CD4-positive, alpha-beta T cell treated with Interleukin-4 for 1 hour (primary cell): ENCODE measurements at regions not wholly inside any gene's neighbourhood (a gene's known extent, or its start where the extent isn't known, plus 50 kb on each side); places are given as distances from the start of the nearest gene placed in this dataset.
"Not testable (repeated sequence)": the region's sequence is repeated elsewhere in the genome, so short reads cannot be mapped to it uniquely, and the experiment has no call there.

Experiments used
- DNase-seq, 2 donors: peaks; one replicate each; pipeline ENCODE4 v3.0.0-alpha.2; 2020 to 2022

- DNase-seq = no peak
Observed at GRCh38 chr10:44267007-44267406, 117.9 kb downstream of the CXCL12 start.

GRCh38 chr10:44264244-44264643, 120.7 kb downstream of the CXCL12 start:
- no peak for DNase-seq

- no peak for DNase-seq
Observed at GRCh38 chr10:44263771-44264170, 121.1 kb downstream of the CXCL12 start.

GRCh38 chr10:44262551-44263251, 122.2 kb downstream of the CXCL12 start:
- no peak for DNase-seq

GRCh38 chr10:44261710-44262455, 123.0 kb downstream of the CXCL12 start:
- DNase-seq = no peak

GRCh38 chr10:44261296-44261695, 123.6 kb downstream of the CXCL12 start:
- DNase-seq = no peak

DNA sequence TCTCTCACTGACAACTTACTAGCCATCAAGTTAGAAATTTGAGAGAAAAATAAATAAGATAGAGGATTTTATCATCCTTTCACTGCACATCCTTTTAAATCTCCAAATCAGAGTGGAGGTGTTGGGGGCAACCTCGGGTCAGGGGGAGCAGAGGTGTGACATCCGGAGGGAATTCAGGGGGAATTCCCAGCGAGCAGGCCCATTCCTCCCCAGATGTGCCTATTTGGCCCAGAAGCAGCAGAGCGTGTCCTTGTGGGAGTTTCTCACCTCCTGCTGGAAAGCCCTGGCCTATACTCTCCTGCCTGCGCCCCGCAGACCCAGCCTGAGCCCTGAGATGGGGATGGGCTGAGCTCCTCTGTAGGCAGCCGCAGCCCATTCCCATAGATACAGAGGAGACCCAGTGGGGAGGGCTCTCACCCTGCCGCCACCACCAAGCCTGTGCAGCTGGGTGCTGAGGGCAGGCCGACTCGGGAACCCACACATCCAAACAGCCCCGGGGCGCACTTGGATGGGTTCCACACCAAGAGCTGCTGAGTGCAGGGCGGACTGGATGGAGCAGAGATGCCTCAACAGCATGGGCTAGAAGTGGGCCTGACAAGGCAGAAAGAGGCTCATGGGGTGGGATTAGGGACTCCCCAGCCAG, 124.5 kb downstream of the CXCL12 start:
- DNase-seq = no peak

- no peak for DNase-seq
Observed at GRCh38 chr10:44259090-44259874, 125.6 kb downstream of the CXCL12 start.

- DNase-seq = no peak
Observed at GRCh38 chr10:44258460-44259089, 126.3 kb downstream of the CXCL12 start.

- DNase-seq = no peak
Observed at GRCh38 chr10:44258019-44258418, 126.9 kb downstream of the CXCL12 start.

GRCh38 chr10:44253769-44254462, 131.0 kb downstream of the CXCL12 start:
- DNase-seq = no peak

DNA sequence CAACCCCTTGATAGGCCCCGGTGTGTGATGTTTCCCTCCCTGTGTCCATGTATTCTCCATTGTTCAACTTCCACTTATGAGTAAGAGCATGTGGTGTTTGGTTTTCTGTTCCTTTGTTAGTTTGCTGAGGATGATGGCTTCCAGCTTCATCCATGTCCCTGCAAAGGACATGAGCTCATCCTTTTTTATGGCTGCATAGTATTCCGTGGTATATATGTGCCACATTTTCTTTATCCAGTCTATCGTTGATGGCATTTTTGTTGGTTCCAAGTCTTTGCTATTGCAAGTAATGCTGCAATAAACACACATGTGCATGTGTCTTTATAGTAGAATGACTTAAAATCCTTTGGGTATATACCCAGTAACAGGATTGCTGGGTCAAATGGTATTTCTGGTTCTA, 132.3 kb downstream of the CXCL12 start:
- DNase-seq = not testable (repeated sequence)

GRCh38 chr10:44249933-44250332, 135.0 kb downstream of the CXCL12 start:
- DNase-seq = not testable (repeated sequence)

DNA sequence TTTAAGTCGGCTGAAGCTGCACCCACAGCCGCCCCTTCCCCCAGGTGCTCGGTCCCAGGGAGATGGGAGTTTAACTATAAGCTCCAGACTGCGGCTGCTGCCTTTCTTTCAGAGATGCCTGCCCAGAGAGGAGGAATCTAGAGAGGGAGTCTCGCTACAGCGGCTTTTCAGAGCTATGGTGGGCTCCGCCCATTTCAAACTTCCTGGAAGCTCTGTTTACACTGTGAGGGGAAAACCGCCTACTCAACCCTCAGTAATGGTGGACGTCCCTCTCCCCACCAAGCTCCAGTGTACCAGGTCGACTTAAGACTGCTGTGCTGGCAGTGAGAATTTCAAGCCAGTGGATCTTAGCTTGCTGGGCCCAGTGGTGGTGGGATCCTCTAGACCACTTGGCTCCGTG, 135.4 kb downstream of the CXCL12 start:
- no peak for DNase-seq

DNA sequence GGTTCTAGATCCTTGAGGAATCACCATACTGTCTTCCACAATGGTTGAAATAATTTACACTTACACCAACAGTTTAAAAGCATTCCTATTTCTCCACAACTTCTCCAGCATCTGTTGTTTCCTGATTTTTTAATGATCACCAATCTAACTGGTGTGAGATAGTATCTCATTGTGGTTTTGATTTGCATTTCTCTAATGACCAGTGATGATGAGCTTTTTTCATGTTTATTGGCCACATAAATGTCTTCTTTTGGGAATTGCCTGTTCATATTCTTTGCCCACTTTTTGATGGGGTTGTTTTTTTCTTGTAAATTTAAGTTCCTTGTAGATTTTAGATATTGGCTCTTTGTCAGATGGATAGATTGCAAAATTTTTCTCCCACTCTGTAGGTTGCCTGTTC, 138.2 kb downstream of the CXCL12 start:
- not testable (repeated sequence) for DNase-seq

- DNase-seq = not testable (repeated sequence)
Observed at GRCh38 chr10:44246287-44246686, 138.6 kb downstream of the CXCL12 start.

- no peak for DNase-seq
Observed at GRCh38 chr10:44245601-44245938, 139.3 kb downstream of the CXCL12 start.

DNA sequence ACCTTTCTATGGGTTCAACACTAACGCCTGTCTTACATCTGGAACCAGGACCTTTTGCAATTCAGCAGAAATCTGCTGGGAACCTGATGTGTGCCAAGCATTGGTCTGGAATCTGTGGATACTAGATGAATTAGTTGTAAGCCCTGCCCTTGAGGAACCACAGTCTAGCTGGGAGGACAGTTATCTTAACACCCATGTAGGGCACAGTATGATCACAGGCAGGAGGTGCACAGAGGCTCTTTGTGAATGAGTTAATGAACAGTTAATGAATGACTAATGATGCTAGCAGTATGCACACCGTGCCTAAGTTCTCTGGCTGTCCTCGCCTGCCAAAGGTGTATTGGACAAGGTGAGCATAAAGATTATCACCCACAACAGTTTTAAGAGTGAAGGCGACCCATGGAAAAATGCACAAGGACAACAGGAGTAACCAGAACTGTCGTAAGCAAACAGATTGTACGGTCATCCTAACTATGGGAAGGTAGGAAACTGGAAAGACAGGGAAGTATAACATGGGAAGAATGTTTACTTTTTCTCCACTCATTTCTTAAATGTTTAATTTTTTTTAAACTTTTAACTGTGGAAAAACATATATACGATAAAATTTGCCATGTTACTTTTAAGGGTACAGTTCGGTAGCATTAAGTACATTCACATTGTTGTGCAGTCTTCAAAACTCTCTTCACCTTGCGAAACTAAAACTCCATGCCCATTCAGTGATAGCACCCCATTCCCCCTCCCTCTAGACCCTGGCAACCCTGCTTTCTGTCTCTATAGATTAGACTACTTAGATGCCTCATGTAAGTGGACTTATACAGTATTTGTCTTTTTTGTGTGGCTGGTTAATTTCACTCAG, 139.9 kb downstream of the CXCL12 start:
- DNase-seq = no peak

DNA sequence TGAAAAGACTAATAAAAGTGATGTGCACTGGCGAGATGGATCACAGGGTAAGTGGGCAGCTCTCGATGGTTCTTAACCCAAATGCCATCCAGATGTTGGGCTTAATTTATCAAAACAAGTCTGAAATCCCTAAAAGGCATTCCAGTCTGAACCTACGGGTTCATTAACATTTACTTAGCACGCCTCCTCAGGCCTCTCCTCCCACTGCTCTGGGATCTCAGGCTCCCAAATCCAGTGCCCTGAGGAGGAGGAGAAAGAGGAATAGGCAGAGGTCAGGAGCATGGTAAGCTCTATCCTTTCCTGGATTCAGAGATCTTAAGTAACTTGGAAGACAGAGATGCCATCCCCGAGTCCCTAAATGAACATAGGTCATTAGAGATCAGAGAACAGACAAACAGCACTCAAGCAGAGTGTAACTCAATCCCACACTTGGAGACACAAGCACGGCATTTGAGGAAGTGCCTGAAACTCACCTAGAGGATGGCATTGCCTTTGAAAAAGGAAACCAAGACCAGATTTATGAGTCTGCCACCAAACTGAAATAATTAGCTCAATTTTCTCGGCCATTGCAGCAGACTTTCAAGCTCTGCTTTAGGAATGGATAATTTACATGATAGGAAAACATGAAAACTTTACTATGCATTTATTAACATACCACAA, 140.9 kb downstream of the CXCL12 start:
- DNase-seq = no peak

DNA sequence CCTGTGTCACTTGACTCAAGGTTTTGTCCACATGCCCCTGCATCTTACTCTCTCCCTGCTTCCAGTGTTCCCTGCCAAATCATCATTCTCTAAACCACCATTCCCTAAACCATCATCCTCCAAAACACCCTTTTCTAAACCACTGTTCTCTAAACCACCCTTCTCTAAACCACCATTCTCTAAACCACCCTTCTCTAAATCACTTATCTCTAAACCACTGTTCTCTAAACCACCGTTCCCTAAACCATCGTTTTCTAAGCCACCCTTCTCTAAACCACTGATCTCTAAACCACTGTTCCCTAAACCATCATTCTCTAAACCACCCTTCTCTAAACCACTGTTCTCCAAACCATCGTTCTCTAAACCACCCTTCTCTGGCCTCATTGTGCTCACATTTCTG, 142.1 kb downstream of the CXCL12 start:
- no peak for DNase-seq

DNA sequence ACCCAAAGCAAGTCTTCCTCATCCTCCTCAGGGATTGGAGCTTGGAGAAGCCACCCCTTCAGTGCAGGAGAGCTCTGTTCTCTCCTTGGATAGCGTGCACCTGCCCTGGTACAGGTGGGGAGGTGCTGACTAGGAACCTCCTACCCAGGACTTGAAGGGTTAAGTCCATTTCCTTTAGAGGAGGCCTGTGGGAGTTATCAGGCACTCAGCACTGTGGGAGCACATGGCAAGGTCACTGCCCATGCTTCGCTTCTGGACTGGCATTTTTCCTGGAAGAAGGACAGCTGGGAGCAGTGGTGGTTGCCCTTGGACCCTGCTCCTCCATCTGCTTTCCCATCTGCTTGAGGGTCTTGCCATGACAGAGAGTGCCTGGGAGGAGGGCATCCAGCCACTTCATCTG, 142.8 kb downstream of the CXCL12 start:
- no peak for DNase-seq
